NB4 (cell line): ENCODE measurements at regions not wholly inside any gene's neighbourhood (a gene's known extent, or its start where the extent isn't known, plus 50 kb on each side); places are given as distances from the start of the nearest gene placed in this dataset.

ENCODE experiments used
- DNase-seq: peaks from one replicate; pipeline ENCODE4 v3.0.0; 2010; ENCODE audit warnings: low read depth
- H3K4me3 ChIP-seq: one replicate; pipeline ENCODE4 v1.5.1; 2011; ENCODE audit warnings: mild to moderate bottlenecking, low read depth, low read length, moderate library complexity
- CTCF ChIP-seq: IDR thresholded peaks from one replicate; pipeline ENCODE4 v1.5.1; 2012; ENCODE audit warnings: low read depth, low read length
- MAX ChIP-seq: IDR thresholded peaks from 2 replicates; pipeline ENCODE4 v1.6.1; 2011; ENCODE audit warnings: low read depth, low read length
- MYC ChIP-seq: IDR thresholded peaks from 2 replicates; pipeline ENCODE4 v1.6.1; 2011; ENCODE audit warnings: low read depth, low read length
- POLR2A ChIP-seq: IDR thresholded peaks from 2 replicates; pipeline ENCODE4 v1.6.1; 2011; ENCODE audit warnings: mild to moderate bottlenecking; ENCODE audit not compliant: insufficient read length; ENCODE audit errors: extremely low read depth

DNA sequence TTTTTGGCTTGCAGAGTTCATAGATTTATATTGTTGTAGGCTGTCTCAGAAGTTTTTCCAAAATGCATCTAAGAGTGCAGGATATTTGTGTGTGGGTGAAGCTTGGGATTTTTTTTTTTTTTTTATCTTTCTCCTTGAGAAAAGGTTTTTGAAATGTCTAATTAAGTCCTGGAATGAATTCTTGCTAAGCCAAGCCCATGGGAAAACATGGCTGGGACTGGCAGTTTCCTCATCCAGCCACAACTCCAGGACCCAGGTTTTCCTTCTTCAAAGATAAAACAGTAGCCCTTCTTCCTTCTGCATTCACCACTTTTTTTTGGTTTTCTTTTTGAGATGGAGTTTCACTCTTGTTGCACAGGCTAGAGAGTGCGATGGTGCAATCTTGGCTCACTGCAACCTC lies 242.5 kb upstream of the JAG1 start:
- TF ChIP-seq MAX (no peak), POLR2A (no peak), CTCF (no peak), MYC (no peak)

GRCh38 chr20:10917826-10918225 lies 244.0 kb upstream of the JAG1 start:
- no peak overlapping the region for H3K4me3 ChIP-seq
- no peak for TF ChIP-seq MYC
- TF ChIP-seq CTCF = no peak
- no peak for TF ChIP-seq POLR2A
- no peak for TF ChIP-seq MAX
- no peak for DNase-seq

More for the DNA sequence above, 242.5 kb upstream of the JAG1 start:
- no peak for DNase-seq
- H3K4me3 ChIP-seq = no peak overlapping the region

- DNase-seq = no peak
- H3K4me3 ChIP-seq = no peak overlapping the region
- TF ChIP-seq MAX = no peak
- no peak for TF ChIP-seq POLR2A
- no peak for TF ChIP-seq MYC
- no peak for TF ChIP-seq CTCF
These were observed 245.8 kb upstream of the JAG1 start for GRCh38 chr20:10919396-10920140.

DNA sequence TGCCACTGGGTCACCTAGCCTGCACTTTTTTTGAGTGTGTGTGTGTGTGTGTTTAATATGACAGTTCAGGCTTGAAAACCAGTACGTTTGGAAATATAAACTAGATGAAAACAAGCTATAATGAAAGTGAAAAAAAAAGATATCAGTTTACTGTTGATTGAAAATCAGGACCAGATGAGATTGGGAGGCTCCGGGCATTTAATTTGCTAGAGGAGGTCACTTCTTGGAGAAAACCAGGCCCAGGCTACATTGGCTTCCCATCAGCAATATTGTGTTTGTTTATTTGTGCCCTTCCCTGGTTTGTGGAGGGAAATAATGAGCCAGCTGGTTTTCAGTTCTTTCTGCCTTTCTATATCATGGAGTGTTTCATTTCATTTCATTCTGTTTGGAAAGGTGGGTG lies 246.6 kb upstream of the JAG1 start:
- no peak for TF ChIP-seq MAX
- TF ChIP-seq CTCF = no peak
- no peak for TF ChIP-seq MYC
- TF ChIP-seq POLR2A = no peak
- no peak overlapping the region for H3K4me3 ChIP-seq
- no peak for DNase-seq

DNA sequence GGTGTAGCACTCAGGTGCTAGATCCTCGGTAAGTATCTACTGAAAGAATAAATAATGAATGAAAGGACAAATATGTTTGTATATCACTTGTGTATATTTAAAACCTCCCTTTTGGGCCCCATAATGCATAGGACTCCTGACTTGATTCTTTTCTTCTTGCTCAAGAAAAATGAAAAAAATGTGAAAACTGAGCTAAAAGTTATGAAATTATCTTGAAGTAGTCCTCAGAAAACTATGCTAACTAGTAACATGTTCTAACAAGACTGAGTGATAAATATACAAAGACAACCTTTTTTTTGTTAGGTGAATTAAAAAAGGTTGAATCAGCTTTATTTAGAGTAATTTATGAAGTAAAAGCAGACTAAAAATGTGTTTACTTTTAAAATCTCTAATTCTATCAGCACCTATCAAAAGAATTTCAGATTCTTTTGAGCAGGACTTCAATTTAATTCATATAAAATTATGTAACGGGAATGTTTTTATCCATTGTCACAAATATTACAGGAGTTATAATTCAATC lies 247.8 kb upstream of the JAG1 start:
- no peak for DNase-seq
- TF ChIP-seq POLR2A (no peak), MAX (no peak), MYC (no peak), CTCF (no peak)

More for the DNA sequence above, 247.8 kb upstream of the JAG1 start:
- no peak overlapping the region for H3K4me3 ChIP-seq
